ENCODE measurements at regions not wholly inside any gene's neighbourhood (a gene's known extent, or its start where the extent isn't known, plus 50 kb on each side); places are given as distances from the start of the nearest gene placed in this dataset.

- H4K91ac ChIP-seq (replicated peaks; ENCODE audit: insufficient read length, low read length): no peak overlapping the region
- no peak overlapping the region for H3K23ac ChIP-seq (ENCODE audit: insufficient read length)
- no peak overlapping the region for H2AFZ ChIP-seq (ENCODE audit: low read length)
- no peak overlapping the region for H2BK15ac ChIP-seq (ENCODE audit: low read length)
- H3K9ac ChIP-seq (replicated peaks in 1 of 4; ENCODE audit: extremely low read depth in 1 of 4, low read depth in 3 of 4, low read length in 3 of 4): no peak overlapping the region
- no peak overlapping the region for H4K8ac ChIP-seq (ENCODE audit: extremely low read depth, insufficient read depth, low read length)
- H3K4me1 ChIP-seq (replicated peaks in 1 of 4; ENCODE audit: control insufficient read depth in 3 of 4, insufficient read depth in 4 of 4, low read length in 3 of 4): no peaks in the 10 kb centered on the region; a peak in 1 of 7 replicates
- H3K9me3 ChIP-seq (ENCODE audit: insufficient read depth in 2 of 2, low read depth in 1 of 2, low read length in 1 of 2): peaks cover 0 to 6% of the 10 kb centered on the region in 2 experiments; a peak in 3 of 4 replicates
- H3K4ac ChIP-seq (replicated peaks; ENCODE audit: insufficient read length, low read depth, low read length): no peak overlapping the region
- H3K27me3 ChIP-seq (replicated peaks in 1 of 4; ENCODE audit: control insufficient read depth in 3 of 4, extremely low read depth in 1 of 4, insufficient read depth in 3 of 4, low read length in 3 of 4): no peaks in the 10 kb centered on the region
- no peak overlapping the region for H3K27ac ChIP-seq (ENCODE audit: low read depth, low read length)
- DNase-seq (ENCODE audit: low read depth in 1 of 2, low spot score in 2 of 2) (no peak), FAIRE-seq (no peak)
- H2BK120ac ChIP-seq (replicated peaks; ENCODE audit: low read depth, low read length): no peak overlapping the region
- ChIA-PET POLR2A (ENCODE audit: partially characterized antibody) (no interaction called here), CTCF (ENCODE audit: partially characterized antibody) (no interaction called here)
- no peak overlapping the region for H3K4me2 ChIP-seq (ENCODE audit: insufficient read depth in 1 of 2, low read depth in 2 of 2, low read length in 2 of 2)
- no peak overlapping the region for H2BK12ac ChIP-seq (ENCODE audit: low read depth, low read length)
- no peak overlapping the region for H3K14ac ChIP-seq (ENCODE audit: insufficient read length)
- H3K18ac ChIP-seq (ENCODE audit: extremely low read depth, low read length): no peak overlapping the region
- H4K20me1 ChIP-seq (replicated peaks in 1 of 2; ENCODE audit: control insufficient read depth in 1 of 2, insufficient read depth in 2 of 2, low read length in 2 of 2): no peaks in the 10 kb centered on the region
- no peak overlapping the region for H3K4me3 ChIP-seq (ENCODE audit: extremely low read depth in 1 of 4, insufficient read depth in 2 of 4, low read depth in 3 of 4, low read length in 4 of 4)
- 77% methylated on average over 2 of the region's 2 CpGs; no CpG with 5 or more reads in 1 of the 2 experiments for WGBS, 2 experiments (ENCODE audit: extremely low coverage in 1 of 2, insufficient coverage in 1 of 2, insufficient read length in 1 of 2, insufficient replicate concordance in 2 of 2, low coverage in 1 of 2, low lambda C conversion rate in 2 of 2, missing lambda C conversion rate in 1 of 2)
- no peak overlapping the region for H2AK5ac ChIP-seq (ENCODE audit: low read depth, low read length)
- peaks cover 0 to 3% (median 0%) of the 10 kb centered on the region in 4 experiments; a peak in 1 of 8 replicates for H3K36me3 ChIP-seq (ENCODE audit: control insufficient read depth in 2 of 4, insufficient read depth in 4 of 4, low read length in 3 of 4)
- H2BK20ac ChIP-seq (ENCODE audit: low read length): no peak overlapping the region
- H3K79me2 ChIP-seq (ENCODE audit: control insufficient read depth in 1 of 2, insufficient read depth in 2 of 2, low read length in 2 of 2): no peaks in the 10 kb centered on the region
- no peak overlapping the region for H3K56ac ChIP-seq (replicated peaks; ENCODE audit: insufficient read length, low read depth, low read length)
- H2BK5ac ChIP-seq (ENCODE audit: low read depth, low read length): no peak overlapping the region
- H3K23me2 ChIP-seq (ENCODE audit: low read depth, low read length): no peaks in the 10 kb centered on the region
- H4K5ac ChIP-seq (ENCODE audit: insufficient read length, low read depth, low read length): no peak overlapping the region
- H3K79me1 ChIP-seq (ENCODE audit: low read depth, low read length): no peaks in the 10 kb centered on the region
- TF ChIP-seq RXRA (IDR thresholded peaks at IDR 0.05; ENCODE audit: insufficient read depth, low read depth, low read length) (no peak), RAD21 (IDR thresholded peaks at IDR 0.05 in 1 of 2, conservative IDR thresholded peaks at IDR 0.05 in 1 of 2; ENCODE audit: low read depth in 2 of 2, low read length in 2 of 2) (no peak), MAX (IDR thresholded peaks at IDR 0.05) (no peak), POLR2AphosphoS5 (IDR thresholded peaks at IDR 0.05; ENCODE audit: low read depth, low read length) (no peak), KDM5A (IDR thresholded peaks at IDR 0.05; ENCODE audit: low read length) (no peak), FOSL1 (IDR thresholded peaks at IDR 0.05; ENCODE audit: insufficient read depth, low read depth, low read length) (no peak), GTF2F1 (IDR thresholded peaks at IDR 0.05; ENCODE audit: borderline replicate concordance, low read depth, low read length) (no peak), NRF1 (IDR thresholded peaks at IDR 0.05; ENCODE audit: low read depth, low read length) (no peak), CTCF (IDR thresholded peaks at IDR 0.05; ENCODE audit: control extremely low read depth in 1 of 3, insufficient read depth in 1 of 3, low read depth in 1 of 3, low read length in 3 of 3) (no peak), ATF2 (IDR thresholded peaks at IDR 0.05; ENCODE audit: low read length) (no peak)
Measured at GRCh38 chr18:55912071-55912470, 324.1 kb upstream of the TCF4 start.

Measured in H1 (cell line).